GM12892 (cell line): ENCODE measurements at regions not wholly inside any gene's neighbourhood (a gene's known extent, or its start where the extent isn't known, plus 50 kb on each side); places are given as distances from the start of the nearest gene placed in this dataset.

Experiments
- POLR2A ChIP-seq: IDR thresholded peaks from 2 replicates; pipeline ENCODE4 v1.6.1; 2011; ENCODE audit warnings: low read depth, low read length, control low read depth
- POLR2AphosphoS5 ChIP-seq: IDR thresholded peaks from 2 replicates; pipeline ENCODE4 v1.6.1; 2011; ENCODE audit warnings: low read depth, low read length, control low read depth

GRCh38 chr14:62247266-62247665, 485.0 kb downstream of the SNAPC1 start:
- TF ChIP-seq POLR2AphosphoS5 (no peak), POLR2A (no peak)
